ENCODE measurements at regions not wholly inside any gene's neighbourhood (a gene's known extent, or its start where the extent isn't known, plus 50 kb on each side); places are given as distances from the start of the nearest gene placed in this dataset.

DNA sequence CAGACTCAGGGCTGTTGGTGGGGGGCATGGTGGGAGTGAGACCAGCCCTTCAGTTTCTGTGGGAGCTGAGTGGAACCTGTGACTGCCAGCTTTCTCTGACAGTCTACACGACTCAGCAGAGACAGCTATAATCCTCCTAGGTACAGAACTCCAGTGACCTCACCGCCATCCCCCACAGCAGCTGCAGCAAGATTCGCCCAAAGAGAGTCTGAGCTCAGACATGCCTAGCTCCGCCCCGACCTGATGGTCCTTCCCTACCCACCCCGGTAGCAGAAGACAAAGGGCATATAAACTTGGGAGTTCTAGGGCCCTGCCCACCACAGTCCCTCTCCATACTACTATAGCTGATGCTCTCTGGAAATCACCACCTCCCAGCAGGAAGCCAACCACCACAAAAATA lies 500.1 kb downstream of the ETV1 start:
- no peak for DNase-seq (ENCODE audit: low read depth in 4 of 4, low spot score in 3 of 4)

DNA sequence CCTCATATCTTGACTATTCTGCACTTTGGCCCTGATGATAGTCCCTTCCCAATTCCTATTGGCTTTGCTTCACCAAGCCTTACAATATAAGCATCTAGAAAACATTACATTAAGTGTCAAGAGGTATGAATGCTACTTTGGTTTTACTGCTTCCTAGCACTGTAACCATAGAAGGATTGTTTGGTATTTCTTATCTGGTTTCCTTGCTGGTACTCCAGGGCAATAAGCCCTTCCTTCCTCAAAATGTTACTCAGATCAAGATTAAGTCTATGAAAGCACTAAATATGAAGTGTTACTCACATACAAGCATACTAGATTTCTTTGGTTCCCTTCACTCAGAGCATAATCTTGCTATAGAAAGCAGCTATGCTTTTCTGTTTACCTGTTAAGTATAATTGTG lies 492.5 kb downstream of the ETV1 start:
- no peak for DNase-seq (ENCODE audit: low read depth in 4 of 4, low spot score in 3 of 4)

DNA sequence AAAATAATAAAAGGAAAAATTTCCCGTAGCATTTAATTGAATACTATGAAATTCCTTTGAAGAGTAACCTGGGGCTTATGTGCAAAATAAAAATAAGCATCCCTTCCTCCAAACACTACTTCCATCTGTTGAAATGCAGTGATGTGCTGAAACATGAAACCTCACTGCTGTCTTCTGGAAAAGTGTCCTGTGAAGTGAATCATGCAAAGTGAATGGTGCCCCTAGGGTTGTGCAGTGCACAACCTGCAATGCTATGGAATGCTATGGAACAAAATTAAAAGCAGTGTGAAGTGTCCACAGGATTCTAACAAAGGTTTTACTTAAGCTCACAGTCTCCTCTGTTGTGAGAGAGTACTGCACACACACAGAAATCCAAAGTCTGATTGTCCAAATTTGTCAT lies 480.9 kb downstream of the ETV1 start:
- DNase-seq (ENCODE audit: low read depth in 4 of 4, low spot score in 3 of 4) = no peak

DNA sequence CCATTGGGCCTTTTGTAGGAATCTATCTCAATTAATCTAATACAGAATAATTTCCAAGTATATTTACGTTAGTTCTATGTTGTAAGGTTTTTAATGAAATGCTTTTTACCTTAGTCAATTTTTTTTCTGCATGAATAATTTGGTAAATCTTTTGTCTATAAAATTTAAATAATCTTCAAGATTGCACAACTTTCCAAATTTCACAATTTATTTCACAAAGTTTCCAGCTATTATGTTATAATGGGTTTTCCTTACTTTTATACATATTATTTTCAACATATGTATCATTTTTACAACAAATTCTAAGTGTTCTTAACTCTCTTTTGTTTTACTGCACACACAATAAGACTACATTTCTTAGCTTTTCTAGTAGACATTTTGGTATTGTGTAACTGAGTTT lies 470.7 kb downstream of the ETV1 start:
- DNase-seq (ENCODE audit: low read depth in 4 of 4, low spot score in 3 of 4) = no peak

DNA sequence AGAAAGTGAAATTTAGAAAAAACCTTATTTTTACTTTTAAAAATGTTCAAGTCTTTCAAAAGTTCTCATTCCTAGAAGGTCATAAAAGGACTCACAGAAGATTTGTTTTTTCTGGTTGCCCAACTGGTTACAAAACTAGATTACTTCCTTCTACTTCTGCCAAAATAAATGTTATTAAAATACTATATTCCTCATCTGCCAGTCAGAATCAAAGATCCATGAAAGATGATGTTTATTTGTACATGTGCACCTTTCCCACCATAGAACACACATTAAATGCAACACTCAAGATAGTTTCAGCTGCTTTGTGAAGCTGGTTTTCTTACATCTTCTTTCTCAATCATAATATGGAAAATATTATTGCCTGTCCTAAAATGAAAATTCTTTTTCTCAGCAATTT lies 465.4 kb downstream of the ETV1 start:
- DNase-seq (ENCODE audit: low read depth in 4 of 4, low spot score in 3 of 4) = no peak

DNA sequence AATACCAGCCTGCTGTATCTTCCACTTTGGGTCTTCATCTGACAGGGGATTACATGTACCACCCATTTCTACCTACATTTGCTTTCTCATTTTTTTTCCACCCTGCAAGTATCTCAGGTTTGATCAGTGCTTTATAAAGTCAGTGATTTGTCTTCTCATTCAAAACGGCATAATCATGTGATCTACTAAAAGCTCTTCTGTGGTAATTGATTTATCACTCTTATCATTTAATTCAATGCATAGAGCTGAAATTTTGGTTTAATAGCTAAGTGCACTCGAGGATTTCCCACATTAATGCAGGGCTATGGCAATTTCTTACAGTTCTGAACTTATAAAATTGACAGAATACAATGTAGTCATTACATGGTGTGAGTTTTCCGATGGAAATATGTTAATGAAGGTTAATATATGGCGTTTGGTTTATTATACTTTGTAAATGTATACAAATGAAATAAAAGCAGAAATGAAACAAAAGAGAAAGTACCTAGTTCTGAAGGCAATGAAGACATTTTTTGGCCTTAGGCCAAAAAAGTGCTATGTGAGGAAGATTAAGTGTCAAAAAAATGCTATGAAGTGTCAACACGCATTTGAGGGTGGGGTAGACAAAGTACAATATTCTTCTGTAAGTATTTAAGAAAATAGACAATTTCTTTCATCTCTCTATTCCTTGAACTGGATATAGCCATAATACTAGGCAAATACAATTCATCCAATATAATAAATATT lies 457.3 kb downstream of the ETV1 start:
- no peak for DNase-seq (ENCODE audit: low read depth in 4 of 4, low spot score in 3 of 4)

DNA sequence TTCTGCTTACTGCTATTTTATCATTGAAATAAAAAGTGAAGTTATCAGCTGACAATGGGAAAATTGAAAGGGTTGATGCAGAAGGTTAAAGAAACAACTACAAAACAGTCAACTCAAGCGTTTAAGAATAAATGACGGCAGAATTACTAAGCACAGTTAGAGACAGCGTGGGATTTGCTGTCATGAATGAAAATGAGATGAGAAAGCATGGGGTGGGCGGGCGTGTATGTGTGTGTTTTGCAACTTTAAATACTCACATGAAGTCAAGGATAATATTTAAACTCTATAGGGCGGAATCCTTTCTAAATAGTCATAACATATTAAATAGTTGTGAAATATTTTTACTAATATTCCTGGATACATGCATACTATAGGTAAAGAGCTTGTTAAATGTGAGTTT lies 450.8 kb downstream of the ETV1 start:
- no peak for DNase-seq (ENCODE audit: low read depth in 4 of 4, low spot score in 3 of 4)

DNA sequence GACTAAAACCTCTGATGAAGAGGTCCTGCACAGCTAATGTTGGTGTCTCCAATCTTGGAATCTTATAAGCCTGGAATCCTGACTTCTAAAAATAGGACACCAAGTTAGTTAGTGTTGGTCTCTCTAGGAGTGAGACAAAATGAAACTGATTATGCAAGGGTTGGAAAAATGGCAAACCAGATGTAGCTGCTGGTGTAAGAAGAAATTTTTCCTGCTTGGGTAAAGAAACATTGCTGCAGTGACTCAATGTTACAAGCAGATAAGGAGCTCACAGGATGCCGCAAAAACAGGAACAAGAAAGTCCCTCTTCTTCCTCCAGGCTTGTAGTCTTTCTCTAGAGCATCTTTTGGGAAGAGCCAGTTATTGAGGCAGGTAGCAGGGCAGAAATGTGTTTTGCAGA lies 449.0 kb downstream of the ETV1 start:
- DNase-seq (ENCODE audit: low read depth in 4 of 4, low spot score in 3 of 4) = no peak

DNA sequence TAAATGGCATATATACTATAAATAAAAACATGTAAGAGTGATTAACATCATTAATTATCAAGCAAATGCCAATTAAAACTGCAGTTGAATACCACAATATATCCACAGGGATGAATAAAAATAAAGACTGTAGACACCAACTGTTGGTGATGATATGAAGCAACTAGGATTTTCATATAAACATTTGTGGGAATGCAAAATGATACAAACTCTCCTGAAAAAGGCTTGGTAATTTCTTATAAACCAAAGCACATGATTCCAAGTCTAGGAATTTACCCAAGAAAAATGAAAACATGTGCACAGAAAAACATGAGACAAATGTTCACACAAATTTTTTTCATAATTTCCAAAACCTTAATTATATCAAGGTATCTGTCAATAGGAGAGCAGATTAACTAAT lies 448.1 kb downstream of the ETV1 start:
- DNase-seq (ENCODE audit: low read depth in 4 of 4, low spot score in 3 of 4) = no peak

DNA sequence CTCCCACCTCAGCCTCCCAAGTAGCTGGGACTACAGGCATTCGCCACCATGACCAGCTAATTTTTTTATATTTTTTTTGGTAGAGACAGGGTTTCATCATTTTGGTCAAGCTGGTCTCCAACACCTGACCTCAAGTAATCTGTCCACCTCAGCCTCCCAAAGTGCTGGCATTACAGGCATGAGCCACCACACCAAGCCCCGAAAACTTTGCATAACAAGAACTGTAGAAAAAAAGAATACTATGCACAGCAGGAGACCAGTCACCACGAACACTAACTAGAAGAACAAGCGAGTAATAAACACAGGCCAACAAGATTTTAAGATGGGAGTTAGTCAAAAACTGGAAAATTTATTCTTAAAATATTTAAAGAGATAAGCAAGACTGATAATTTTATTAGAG lies 447.0 kb downstream of the ETV1 start:
- DNase-seq (ENCODE audit: low read depth in 4 of 4, low spot score in 3 of 4) = no peak

DNA sequence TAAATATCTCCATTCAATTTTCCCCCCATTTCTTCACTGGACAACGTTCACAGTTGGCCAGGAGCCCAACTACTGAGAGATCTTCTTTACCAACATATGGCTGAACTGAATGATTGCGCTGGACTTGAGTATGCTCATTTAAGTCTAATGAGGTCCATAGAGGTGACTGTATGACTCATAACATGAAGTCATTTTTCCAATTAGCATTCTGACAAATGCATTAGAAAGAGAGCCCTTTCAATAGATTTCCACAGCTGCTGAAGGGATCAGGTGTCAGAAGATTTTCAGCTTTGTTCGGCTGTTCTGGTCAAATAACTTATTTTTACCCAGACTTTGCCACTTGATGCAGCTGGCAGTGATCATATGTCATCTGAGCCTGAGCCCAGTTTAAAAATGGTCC lies 438.0 kb downstream of the ETV1 start:
- no peak for DNase-seq (ENCODE audit: low read depth in 4 of 4, low spot score in 3 of 4)

DNA sequence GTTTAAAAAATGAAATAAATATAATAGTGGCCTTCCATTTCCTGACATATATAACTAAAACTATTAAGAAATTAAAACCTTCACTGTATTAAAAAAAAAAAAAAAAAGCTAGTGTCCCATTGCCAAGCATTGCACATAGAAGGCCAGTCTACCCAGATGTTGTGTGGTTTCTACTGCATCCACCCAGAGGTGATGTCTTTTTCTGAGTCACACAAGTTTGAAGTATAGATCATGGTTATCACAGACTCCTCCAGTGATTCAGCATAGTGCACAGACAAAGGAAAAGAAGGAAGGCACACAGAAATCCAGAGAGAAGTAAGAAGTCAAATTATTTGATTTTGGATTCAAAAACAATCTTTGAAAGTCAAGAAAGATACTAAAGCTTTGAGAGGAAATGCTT lies 429.0 kb downstream of the ETV1 start:
- no peak for DNase-seq (ENCODE audit: low read depth in 4 of 4, low spot score in 3 of 4)

DNA sequence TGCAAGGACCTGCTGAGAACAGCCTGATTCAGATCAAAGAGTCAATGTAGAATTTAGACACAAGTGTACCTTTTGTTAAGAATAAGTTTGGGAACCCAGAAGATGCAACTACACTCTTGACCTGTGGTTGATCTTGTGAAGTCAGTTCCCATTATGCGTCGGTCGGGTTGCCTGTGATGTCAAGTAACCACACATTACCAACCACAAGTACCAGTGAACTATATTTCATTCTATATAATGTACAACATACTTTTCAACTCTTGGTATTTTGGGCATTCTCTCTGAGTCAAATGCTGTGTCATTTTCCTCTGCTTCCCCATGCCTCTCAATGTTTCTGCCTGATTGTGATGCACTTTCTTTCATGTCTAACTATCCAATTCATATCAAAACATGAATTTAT lies 426.2 kb downstream of the ETV1 start:
- no peak for DNase-seq (ENCODE audit: low read depth in 4 of 4, low spot score in 3 of 4)

DNA sequence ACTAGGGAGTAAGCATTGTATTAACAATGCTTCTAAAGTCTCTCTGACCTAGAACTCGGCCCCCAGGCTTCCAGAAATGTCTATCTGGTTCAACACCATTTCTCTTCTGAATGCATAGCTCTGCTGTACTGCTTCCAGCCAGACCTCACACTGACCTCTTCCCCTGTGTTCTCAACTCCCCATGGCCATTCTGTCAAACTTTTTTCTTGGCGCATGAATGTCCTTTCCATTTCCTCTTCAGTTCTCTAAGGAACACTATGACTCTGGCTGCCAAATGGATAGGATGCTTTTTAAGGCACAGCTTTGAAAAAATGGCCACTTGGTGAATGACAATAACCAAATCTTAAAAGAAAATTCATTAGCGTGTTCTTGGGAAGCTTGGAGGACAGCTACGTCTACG lies 425.8 kb downstream of the ETV1 start:
- DNase-seq (ENCODE audit: low read depth in 4 of 4, low spot score in 3 of 4) = no peak

DNA sequence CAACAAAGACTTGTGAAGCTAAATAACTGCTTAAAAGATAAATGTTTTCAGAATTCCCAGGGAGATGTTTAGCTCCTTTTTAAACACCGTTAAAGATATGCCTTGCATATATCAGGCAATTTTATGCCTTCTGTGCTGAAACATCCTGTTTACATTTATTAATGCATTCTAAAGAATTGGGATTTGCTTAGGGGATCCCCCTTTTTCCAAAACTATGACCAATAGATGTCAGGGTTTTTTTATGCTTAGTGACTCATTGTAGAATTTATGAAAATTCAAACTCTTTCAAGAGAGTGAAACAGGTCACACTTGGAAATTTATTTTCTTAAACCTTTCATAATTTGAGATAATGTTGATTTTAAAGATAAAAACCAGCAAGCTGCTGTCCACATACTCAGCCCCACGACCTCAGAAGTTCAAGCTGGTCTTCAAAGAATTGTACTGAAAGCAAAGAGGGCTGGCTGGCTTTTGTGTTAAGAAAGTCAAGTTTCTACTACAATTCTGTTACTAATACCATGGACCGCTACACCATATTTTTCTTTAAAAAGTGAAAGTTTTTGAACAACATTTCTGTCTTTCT lies 411.8 kb downstream of the ETV1 start:
- no peak for DNase-seq (ENCODE audit: low read depth in 4 of 4, low spot score in 3 of 4)

DNA sequence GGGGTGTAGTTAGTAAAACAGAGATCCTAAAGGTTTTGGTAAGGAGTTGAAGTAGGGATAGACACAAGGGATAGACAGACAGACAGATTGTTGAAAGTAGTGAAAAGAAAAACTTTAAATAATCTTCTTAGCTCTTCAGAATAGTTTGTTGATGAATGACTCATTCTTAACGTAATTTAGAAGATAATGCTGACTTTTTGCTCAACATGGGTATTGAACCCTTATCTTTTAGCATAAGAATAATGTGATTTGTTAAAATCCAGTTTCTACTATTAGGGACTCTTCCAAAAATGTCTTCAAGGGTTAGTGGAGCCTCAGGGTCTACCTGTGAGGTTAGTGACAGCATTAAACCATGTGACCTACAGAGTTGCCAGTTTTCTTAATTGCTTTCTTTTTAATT lies 411.2 kb downstream of the ETV1 start:
- DNase-seq (ENCODE audit: low read depth in 4 of 4, low spot score in 3 of 4) = no peak

DNA sequence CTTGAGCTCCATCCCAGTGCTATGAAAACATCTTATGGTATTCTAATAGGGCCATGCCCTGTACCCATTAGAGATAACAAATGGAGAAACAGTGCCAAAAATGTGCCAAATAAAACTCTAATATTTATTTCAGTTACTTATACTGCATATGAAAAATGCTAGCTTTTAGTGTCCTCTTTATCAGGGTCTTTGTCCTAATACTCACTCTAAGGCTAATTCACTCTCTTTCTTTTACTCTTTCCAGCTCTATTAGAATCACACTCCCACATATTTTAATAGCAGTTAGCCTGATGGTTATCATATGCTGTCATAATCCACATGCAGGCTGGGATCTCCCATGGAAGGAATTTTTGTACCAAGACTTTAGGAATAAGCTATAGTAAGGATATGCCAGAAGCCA lies 408.4 kb downstream of the ETV1 start:
- DNase-seq (ENCODE audit: low read depth in 4 of 4, low spot score in 3 of 4) = no peak

DNA sequence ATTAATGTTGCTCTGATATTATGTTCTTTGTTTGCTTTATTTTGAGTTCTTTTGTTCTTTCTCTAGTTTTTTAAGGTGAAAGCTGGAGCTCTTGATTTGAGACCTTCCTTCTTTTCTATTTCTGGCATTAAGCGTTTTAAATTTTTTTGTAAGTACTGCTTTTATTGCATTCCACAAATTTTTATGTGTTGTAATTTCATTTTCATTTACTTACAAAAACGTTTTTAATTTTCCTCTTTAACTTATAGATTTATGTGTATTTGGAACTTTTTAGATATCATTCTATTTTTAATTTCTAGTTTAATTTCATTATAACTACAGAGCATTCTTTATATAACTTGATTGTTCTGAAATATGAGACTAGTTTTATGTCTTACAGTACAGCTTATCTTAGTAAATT lies 395.6 kb downstream of the ETV1 start:
- no peak for DNase-seq (ENCODE audit: low read depth in 4 of 4, low spot score in 3 of 4)

DNA sequence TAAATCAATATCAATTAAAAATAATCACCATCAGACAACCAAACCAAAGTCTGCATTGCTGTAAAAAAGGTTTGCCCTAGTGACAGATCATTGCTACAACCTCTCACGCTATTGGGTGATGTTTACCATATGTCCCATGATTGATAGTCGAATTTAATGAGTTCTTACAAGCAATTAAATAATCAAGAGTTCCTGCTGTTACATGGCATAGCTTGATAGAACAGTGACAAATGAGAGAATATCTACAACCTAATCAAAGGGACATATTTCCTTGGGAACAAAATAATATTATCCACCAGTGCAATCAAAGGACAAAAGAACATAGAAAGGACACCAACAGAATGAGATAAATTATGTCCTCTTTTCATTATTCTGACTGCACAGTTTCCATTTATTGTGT lies 387.4 kb downstream of the ETV1 start:
- no peak for DNase-seq (ENCODE audit: low read depth in 4 of 4, low spot score in 3 of 4)

DNA sequence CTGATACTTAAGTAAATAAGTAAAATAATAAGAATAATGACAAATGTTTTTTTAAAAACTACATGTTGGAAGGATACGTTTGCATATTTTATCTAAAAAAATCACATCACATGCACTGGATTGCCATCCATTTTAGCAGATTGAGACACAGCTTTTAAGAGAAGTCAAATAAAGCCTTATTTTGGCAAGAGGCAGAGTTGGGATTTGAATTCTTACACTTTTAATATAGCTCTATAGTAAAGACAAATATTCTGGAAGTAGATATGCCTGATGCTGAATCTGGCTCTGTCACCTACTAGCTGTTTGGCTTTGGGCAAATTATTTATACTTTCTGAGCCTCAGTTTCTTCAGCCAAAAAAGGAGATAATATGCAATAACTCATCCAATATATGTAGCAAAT lies 386.4 kb downstream of the ETV1 start:
- DNase-seq (ENCODE audit: low read depth in 4 of 4, low spot score in 3 of 4) = no peak

DNA sequence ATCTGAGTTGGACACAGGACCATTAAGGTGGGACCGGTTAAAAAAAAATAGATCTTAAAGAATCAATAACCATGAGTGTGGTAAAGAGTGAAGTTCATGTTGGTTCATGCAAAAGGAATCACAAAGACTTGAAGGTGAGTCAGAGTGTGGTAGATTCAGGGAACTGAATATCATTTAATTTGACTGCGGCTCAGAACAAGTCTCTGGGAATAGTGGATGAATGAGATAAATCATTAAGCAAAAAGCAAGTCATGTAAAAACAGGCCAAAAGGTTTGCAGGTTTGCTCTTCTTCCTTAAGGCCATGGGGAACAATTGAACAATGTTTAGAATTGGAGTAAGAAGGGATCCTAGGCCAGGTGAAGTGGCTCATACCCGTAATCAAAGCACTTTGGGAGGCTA lies 385.8 kb downstream of the ETV1 start:
- no peak for DNase-seq (ENCODE audit: low read depth in 4 of 4, low spot score in 3 of 4)

DNA sequence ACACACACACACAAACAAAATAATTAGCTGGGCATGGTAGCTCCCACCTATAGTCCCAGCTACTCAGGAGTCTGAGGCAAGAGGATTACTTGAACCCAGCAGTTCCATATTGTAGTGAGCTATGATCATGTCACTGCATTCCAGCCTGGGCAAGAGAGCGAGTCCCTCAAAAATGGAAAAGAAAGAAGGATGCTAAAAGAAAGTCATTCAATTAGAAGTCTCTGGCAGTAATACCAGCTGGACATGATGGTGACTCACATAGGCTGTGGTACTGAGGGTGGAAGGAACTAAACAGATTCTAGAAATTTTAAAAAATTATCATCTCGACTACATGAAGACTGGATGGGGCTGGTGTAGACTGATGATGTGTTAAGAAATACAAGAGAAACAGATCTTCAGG lies 385.3 kb downstream of the ETV1 start:
- DNase-seq (ENCODE audit: low read depth in 4 of 4, low spot score in 3 of 4) = no peak

DNA sequence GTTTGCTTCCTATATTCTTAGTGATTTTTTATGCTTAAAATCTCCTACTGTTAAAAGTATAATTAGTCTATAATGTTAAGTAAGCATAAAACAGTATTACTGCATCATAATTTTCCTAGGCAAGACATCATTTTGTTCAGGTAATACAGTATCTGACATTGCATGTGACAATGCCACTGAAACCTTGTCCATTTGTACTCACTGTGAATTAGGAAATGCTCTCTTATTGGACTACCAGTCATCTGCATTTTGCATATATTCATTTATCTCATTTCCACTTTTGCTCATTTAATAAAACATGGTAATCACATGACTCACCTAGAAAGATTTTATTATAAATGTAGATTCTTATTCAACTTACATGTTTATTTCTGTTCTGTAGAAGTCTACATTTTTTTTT lies 379.1 kb downstream of the ETV1 start:
- no peak for DNase-seq (ENCODE audit: low read depth in 4 of 4, low spot score in 3 of 4)
